Gastroesophageal sphincter (tissue), 3 donors: ENCODE measurements at regions not wholly inside any gene's neighbourhood (a gene's known extent, or its start where the extent isn't known, plus 50 kb on each side); places are given as distances from the start of the nearest gene placed in this dataset.

Source experiments
- POLR2A ChIP-seq, 2 donors: fragments of 450-650 bp; IDR thresholded peaks; one replicate each; pipeline ENCODE4 v1.6.1; 2017; ENCODE audit warnings: antibody characterized with exemption in 2 of 2, mild to moderate bottlenecking in 2 of 2, moderate library complexity in 1 of 2
- POLR2AphosphoS5 ChIP-seq: sonication (generic); formaldehyde crosslinking; IDR thresholded peaks from one replicate; pipeline ENCODE4 v1.6.1; 2017; ENCODE audit warnings: antibody characterized with exemption
- TF ChIP-seq, protein P1 (sequence below), 4 experiments: fragments of 200-600 bp in 2 of 4; fragments of 450-650 bp in 2 of 4; sonication (generic) in 1 of 4; IDR thresholded peaks; one replicate each; pipeline ENCODE4 v1.5.1; 2017 to 2019; ENCODE audit warnings: antibody characterized with exemption in 4 of 4, mild to moderate bottlenecking in 2 of 4, moderate library complexity in 2 of 4

DNA sequence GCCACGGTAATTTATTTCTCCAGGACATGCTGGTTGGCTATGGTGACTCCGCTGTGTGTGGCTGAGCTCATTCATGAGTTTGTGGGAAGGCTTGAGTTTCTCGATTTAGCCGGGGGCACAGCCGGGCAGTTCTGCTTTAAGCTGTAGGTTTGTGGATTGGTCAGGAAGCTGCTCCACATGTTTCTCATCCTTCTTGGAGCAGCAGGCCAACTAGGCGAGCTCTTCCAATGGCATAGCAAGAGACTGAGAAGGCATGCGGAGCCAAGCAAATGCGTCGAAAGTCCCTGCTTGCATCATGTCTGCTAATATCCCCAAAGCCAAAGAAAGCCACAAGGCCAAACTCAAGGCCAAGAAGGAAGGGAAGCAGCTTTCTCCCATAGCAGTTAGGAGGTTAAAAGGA lies 71.6 kb upstream of the GREM2 start:
- TF ChIP-seq, protein P1, sequence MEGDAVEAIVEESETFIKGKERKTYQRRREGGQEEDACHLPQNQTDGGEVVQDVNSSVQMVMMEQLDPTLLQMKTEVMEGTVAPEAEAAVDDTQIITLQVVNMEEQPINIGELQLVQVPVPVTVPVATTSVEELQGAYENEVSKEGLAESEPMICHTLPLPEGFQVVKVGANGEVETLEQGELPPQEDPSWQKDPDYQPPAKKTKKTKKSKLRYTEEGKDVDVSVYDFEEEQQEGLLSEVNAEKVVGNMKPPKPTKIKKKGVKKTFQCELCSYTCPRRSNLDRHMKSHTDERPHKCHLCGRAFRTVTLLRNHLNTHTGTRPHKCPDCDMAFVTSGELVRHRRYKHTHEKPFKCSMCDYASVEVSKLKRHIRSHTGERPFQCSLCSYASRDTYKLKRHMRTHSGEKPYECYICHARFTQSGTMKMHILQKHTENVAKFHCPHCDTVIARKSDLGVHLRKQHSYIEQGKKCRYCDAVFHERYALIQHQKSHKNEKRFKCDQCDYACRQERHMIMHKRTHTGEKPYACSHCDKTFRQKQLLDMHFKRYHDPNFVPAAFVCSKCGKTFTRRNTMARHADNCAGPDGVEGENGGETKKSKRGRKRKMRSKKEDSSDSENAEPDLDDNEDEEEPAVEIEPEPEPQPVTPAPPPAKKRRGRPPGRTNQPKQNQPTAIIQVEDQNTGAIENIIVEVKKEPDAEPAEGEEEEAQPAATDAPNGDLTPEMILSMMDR (IDR thresholded peaks at IDR 0.05), result no peak
- no peak for TF ChIP-seq POLR2AphosphoS5
- no peak for TF ChIP-seq POLR2A (IDR thresholded peaks at IDR 0.05)
